ENCODE measurements at regions not wholly inside any gene's neighbourhood (a gene's known extent, or its start where the extent isn't known, plus 50 kb on each side); places are given as distances from the start of the nearest gene placed in this dataset.

- H3K27ac ChIP-seq (ENCODE audit: low read depth in 2 of 2, low read length in 1 of 2): no peak overlapping the region
- peaks cover 4% of the 10 kb centered on the region; the same call in 1 of the 2 replicates for H3K9me3 ChIP-seq
- TF ChIP-seq TCF12 (IDR thresholded peaks at IDR 0.05) (no peak), CTCF (IDR thresholded peaks at IDR 0.05) (no peak), CHD2 (IDR thresholded peaks at IDR 0.05; ENCODE audit: low read length, partially characterized antibody) (no peak), TAF1 (IDR thresholded peaks at IDR 0.05; ENCODE audit: borderline replicate concordance, low read depth, low read length) (no peak), EZH2phosphoT487 (IDR thresholded peaks at IDR 0.05; ENCODE audit: borderline replicate concordance, low read depth) (no peak), NFIC (IDR thresholded peaks at IDR 0.05; ENCODE audit: borderline replicate concordance) (no peak), MAX (IDR thresholded peaks at IDR 0.05; ENCODE audit: low read depth) (no peak), TEAD4 (IDR thresholded peaks at IDR 0.05; ENCODE audit: borderline replicate concordance, insufficient read depth) (no peak), RXRA (IDR thresholded peaks at IDR 0.05; ENCODE audit: borderline replicate concordance, low read depth) (no peak), SMC3 (IDR thresholded peaks at IDR 0.05; ENCODE audit: low read depth, low read length) (no peak), RAD21 (IDR thresholded peaks at IDR 0.05; ENCODE audit: low read length) (no peak), FOSL2 (IDR thresholded peaks at IDR 0.05; ENCODE audit: borderline replicate concordance, low read depth) (no peak), MXI1 (IDR thresholded peaks at IDR 0.05; ENCODE audit: low read depth, low read length) (no peak), YY1 (IDR thresholded peaks at IDR 0.05; ENCODE audit: low read depth) (no peak), USF2 (IDR thresholded peaks at IDR 0.05; ENCODE audit: borderline replicate concordance, low read depth, low read length) (no peak), MEF2A (IDR thresholded peaks at IDR 0.05; ENCODE audit: borderline replicate concordance, low read depth) (no peak)
- no peak overlapping the region for H2AFZ ChIP-seq (ENCODE audit: low read depth)
- no peaks in the 10 kb centered on the region for H3K27me3 ChIP-seq (ENCODE audit: insufficient read depth)
- no peak overlapping the region for H3K4me3 ChIP-seq (ENCODE audit: low read depth in 2 of 2, low read length in 1 of 2)
- 48% methylated on average over 6 of the region's 6 CpGs for WGBS (ENCODE audit: low lambda C conversion rate)
- CTCF ChIA-PET: no interaction called here
- POLR2A ChIA-PET: no interaction called here
- no peak for DNase-seq
- no peaks in the 10 kb centered on the region for H3K36me3 ChIP-seq (replicated peaks in 1 of 2; ENCODE audit: control insufficient read depth in 1 of 2, insufficient read depth in 2 of 2, low read length in 1 of 2)
- H4K20me1 ChIP-seq (ENCODE audit: insufficient read depth): no peaks in the 10 kb centered on the region
- H3K79me2 ChIP-seq (ENCODE audit: insufficient read depth): no peaks in the 10 kb centered on the region
- H3F3A ChIP-seq (replicated peaks; ENCODE audit: insufficient read depth): no peaks in the 10 kb centered on the region
- no peak overlapping the region for H3K4me2 ChIP-seq
- H3K4me1 ChIP-seq (ENCODE audit: control insufficient read depth in 1 of 2, insufficient read depth in 2 of 2, low read depth in 1 of 2, low read length in 1 of 2): no peaks in the 10 kb centered on the region
- peaks cover 3% of the 10 kb centered on the region; the same call in 1 of the 2 replicates for H3K9me2 ChIP-seq
- H3K9ac ChIP-seq: no peak overlapping the region
Measured at GRCh38 chr7:138400400-138400886, 59.6 kb upstream of the TRIM24 start.

- no peak overlapping the region for H2AFZ ChIP-seq (ENCODE audit: low read depth)
- no peak overlapping the region for H3K4me3 ChIP-seq (ENCODE audit: low read depth in 2 of 2, low read length in 1 of 2)
- H3K79me2 ChIP-seq (ENCODE audit: insufficient read depth): no peaks in the 10 kb centered on the region
- TF ChIP-seq IRF3 (IDR thresholded peaks at IDR 0.05; ENCODE audit: low read depth, low read length) (no peak), JUND (IDR thresholded peaks at IDR 0.05) (no peak), EZH2phosphoT487 (IDR thresholded peaks at IDR 0.05; ENCODE audit: borderline replicate concordance, low read depth) (no peak), MAX (IDR thresholded peaks at IDR 0.05; ENCODE audit: low read depth) (no peak), RFX5 (IDR thresholded peaks at IDR 0.05; ENCODE audit: low read length) (no peak), RCOR1 (IDR thresholded peaks at IDR 0.05; ENCODE audit: low read length) (no peak), PBX3 (IDR thresholded peaks at IDR 0.05) (no peak), MEF2A (IDR thresholded peaks at IDR 0.05; ENCODE audit: borderline replicate concordance, low read depth) (no peak), SIN3A (IDR thresholded peaks at IDR 0.05; ENCODE audit: borderline replicate concordance, low read depth, low read length) (no peak), TEAD4 (IDR thresholded peaks at IDR 0.05; ENCODE audit: borderline replicate concordance, insufficient read depth) (no peak), GABPA (IDR thresholded peaks at IDR 0.05; ENCODE audit: low read depth) (no peak), NRF1 (IDR thresholded peaks at IDR 0.05; ENCODE audit: low read depth, low read length) (no peak)
- CTCF ChIA-PET: no interaction called here
- POLR2A ChIA-PET: no interaction called here
- peaks cover 8% of the 10 kb centered on the region; the same call in 1 of the 2 replicates for H3K9me3 ChIP-seq
- H3K9me2 ChIP-seq: peaks cover 3% of the 10 kb centered on the region; the same call in 1 of the 2 replicates
- no peak overlapping the region for H3K27ac ChIP-seq (ENCODE audit: low read depth in 2 of 2, low read length in 1 of 2)
- no peak overlapping the region for H3K9ac ChIP-seq
- no peak for DNase-seq
- no peaks in the 10 kb centered on the region for H3F3A ChIP-seq (replicated peaks; ENCODE audit: insufficient read depth)
- no peak overlapping the region for H3K4me2 ChIP-seq
- H3K36me3 ChIP-seq (replicated peaks in 1 of 2; ENCODE audit: control insufficient read depth in 1 of 2, insufficient read depth in 2 of 2, low read length in 1 of 2): no peaks in the 10 kb centered on the region
- no peaks in the 10 kb centered on the region for H3K4me1 ChIP-seq (ENCODE audit: control insufficient read depth in 1 of 2, insufficient read depth in 2 of 2, low read depth in 1 of 2, low read length in 1 of 2)
- H3K27me3 ChIP-seq (ENCODE audit: insufficient read depth): no peaks in the 10 kb centered on the region
- 98% methylated on average over 1 of the region's 1 CpG for WGBS (ENCODE audit: low lambda C conversion rate)
- H4K20me1 ChIP-seq (ENCODE audit: insufficient read depth): no peaks in the 10 kb centered on the region
Measured at GRCh38 chr7:138402749-138403148, 57.3 kb upstream of the TRIM24 start.

All from SK-N-SH (cell line).